Nephron (organoid): ENCODE measurements at regions not wholly inside any gene's neighbourhood (a gene's known extent, or its start where the extent isn't known, plus 50 kb on each side); places are given as distances from the start of the nearest gene placed in this dataset.
A peak's percentile ranks its signal among the peaks of the same experiment; 100 is the strongest.

Experiments
- H3K27ac Mint-ChIP-seq, 3 experiments: 2 replicates each; pipeline ENCODE4 v1.8.0; 2020; ENCODE audit warnings: mixed read lengths in 3 of 3, mild to moderate bottlenecking in 2 of 3, moderate library complexity in 1 of 3
- H3K27me3 Mint-ChIP-seq: 2 replicates; pipeline ENCODE4 v1.8.0; 2021; ENCODE audit warnings: low read depth, mild to moderate bottlenecking, moderate library complexity, mixed read lengths
- H3K36me3 Mint-ChIP-seq: 2 replicates; pipeline ENCODE4 v1.8.0; 2020; ENCODE audit warnings: low read depth, mixed read lengths
- H3K4me1 Mint-ChIP-seq: 2 replicates; pipeline ENCODE4 v1.8.0; 2020; ENCODE audit warnings: mixed read lengths
- H3K4me3 Mint-ChIP-seq, 3 experiments: 2 replicates each; pipeline ENCODE4 v1.8.0; 2020; ENCODE audit warnings: mild to moderate bottlenecking in 3 of 3, mixed read lengths in 3 of 3, moderate library complexity in 2 of 3
- H3K9me3 Mint-ChIP-seq: 2 replicates; pipeline ENCODE4 v1.8.0; 2020; ENCODE audit warnings: mixed read lengths
- CTCF ChIP-seq, 3 experiments: fragments of 200-600 bp; sonication (generic); IDR thresholded peaks; one replicate each; pipeline ENCODE4 v1.5.0; 2021; ENCODE audit warnings: antibody characterized with exemption in 3 of 3; ENCODE audit not compliant: unreplicated experiment in 3 of 3

- Mint-ChIP-seq H3K27ac (no peak overlapping the region), H3K4me3 (no peak overlapping the region), H3K9me3 (peaks cover 3% of the 10 kb centered on the region), H3K27me3 (peaks cover 4% of the 10 kb centered on the region), H3K36me3 (no peaks in the 10 kb centered on the region), H3K4me1 (no peaks in the 10 kb centered on the region)
- no peak for TF ChIP-seq CTCF (IDR thresholded peaks at IDR 0.05; ENCODE audit: unreplicated experiment in 3 of 3)
These were observed 86.5 kb downstream of the DHRS2 start for GRCh38 chr14:23722675-23723074.

- Mint-ChIP-seq H3K36me3 (no peaks in the 10 kb centered on the region), H3K27ac (no peak overlapping the region)
These were observed 87.7 kb downstream of the DHRS2 start for GRCh38 chr14:23723911-23724310.

GRCh38 chr14:23725528-23725927 lies 89.4 kb downstream of the DHRS2 start:
- no peak overlapping the region for H3K4me3 Mint-ChIP-seq
- TF ChIP-seq CTCF (IDR thresholded peaks at IDR 0.05; ENCODE audit: unreplicated experiment in 3 of 3): no peak
- H3K36me3 Mint-ChIP-seq: no peaks in the 10 kb centered on the region
- H3K9me3 Mint-ChIP-seq: peaks cover 3% of the 10 kb centered on the region
- H3K4me1 Mint-ChIP-seq: no peaks in the 10 kb centered on the region
- H3K27ac Mint-ChIP-seq: no peak overlapping the region
- no peaks in the 10 kb centered on the region for H3K27me3 Mint-ChIP-seq

More at GRCh38 chr14:23723911-23724310, 87.7 kb downstream of the DHRS2 start:
- Mint-ChIP-seq H3K4me3 (no peak overlapping the region), H3K27me3 (no peaks in the 10 kb centered on the region), H3K4me1 (no peaks in the 10 kb centered on the region), H3K9me3 (peaks cover 3% of the 10 kb centered on the region)
- TF ChIP-seq CTCF (IDR thresholded peaks at IDR 0.05; ENCODE audit: unreplicated experiment in 3 of 3): no peak

- no peak overlapping the region for H3K4me3 Mint-ChIP-seq
- TF ChIP-seq CTCF (IDR thresholded peaks at IDR 0.05; ENCODE audit: unreplicated experiment in 3 of 3): no peak
- H3K27me3 Mint-ChIP-seq: no peaks in the 10 kb centered on the region
- H3K9me3 Mint-ChIP-seq: no peaks in the 10 kb centered on the region
- no peak overlapping the region for H3K27ac Mint-ChIP-seq
- H3K4me1 Mint-ChIP-seq: no peaks in the 10 kb centered on the region
- no peaks in the 10 kb centered on the region for H3K36me3 Mint-ChIP-seq
These were observed 90.0 kb downstream of the DHRS2 start for GRCh38 chr14:23725980-23726710.

GRCh38 chr14:23727566-23728335 lies 91.6 kb downstream of the DHRS2 start:
- Mint-ChIP-seq H3K4me1 (no peaks in the 10 kb centered on the region), H3K36me3 (no peaks in the 10 kb centered on the region), H3K27ac (no peak overlapping the region), H3K4me3 (no peak overlapping the region), H3K27me3 (no peaks in the 10 kb centered on the region), H3K9me3 (no peaks in the 10 kb centered on the region)
- peak in 2 of 3 experiments; percentile 27 to 43 for TF ChIP-seq CTCF (IDR thresholded peaks at IDR 0.05; ENCODE audit: unreplicated experiment in 3 of 3)
